Sigmoid colon (tissue), 6 donors: ENCODE measurements at regions not wholly inside any gene's neighbourhood (a gene's known extent, or its start where the extent isn't known, plus 50 kb on each side); places are given as distances from the start of the nearest gene placed in this dataset.
A peak's percentile ranks its signal among the peaks of the same experiment; 100 is the strongest.
"Not testable (repeated sequence)": the region's sequence is repeated elsewhere in the genome, so short reads cannot be mapped to it uniquely, and the experiment has no call there.

ENCODE experiments used
- DNase-seq: peaks from one replicate; pipeline ENCODE4 v3.0.0-alpha.2; 2019
- H3K27ac ChIP-seq, 4 donors: fragments of 200-600 bp; sonication (generic); one replicate each; pipeline ENCODE4 v1.5.1; 2016 to 2019; ENCODE audit warnings: mild to moderate bottlenecking in 1 of 4
- H3K27me3 ChIP-seq, 3 donors: fragments of 200-600 bp; sonication (generic); one replicate each; pipeline ENCODE4 v1.5.1; 2019; ENCODE audit warnings: mild to moderate bottlenecking in 1 of 3
- H3K36me3 ChIP-seq, 4 donors: fragments of 200-600 bp; sonication (generic); one replicate each; pipeline ENCODE4 v1.5.1; 2016 to 2019
- H3K4me1 ChIP-seq, 4 donors: fragments of 200-600 bp; sonication (generic); one replicate each; pipeline ENCODE4 v1.5.1; 2017 to 2019
- H3K4me3 ChIP-seq, 4 donors: fragments of 200-600 bp; sonication (generic); one replicate each; pipeline ENCODE4 v1.5.1; 2017 to 2019; ENCODE audit warnings: mild to moderate bottlenecking in 2 of 4, moderate library complexity in 1 of 4
- H3K9me3 ChIP-seq, 4 donors: fragments of 200-600 bp in 3 of 4; sonication (generic) in 3 of 4; one replicate each; pipeline versions ENCODE4 v1.5.1 to v1.6.1; 2013 to 2019
- CTCF ChIP-seq, 4 experiments: fragments of 450-650 bp in 3 of 4; fragments of 200-600 bp in 1 of 4; IDR thresholded peaks; one replicate each; pipeline ENCODE4 v1.5.1; 2016 to 2019; ENCODE audit warnings: antibody characterized with exemption in 4 of 4, mild to moderate bottlenecking in 3 of 4, moderate library complexity in 2 of 4
- EP300 ChIP-seq, 4 donors: sonication (generic); formaldehyde crosslinking; IDR thresholded peaks; one replicate each; pipeline ENCODE4 v1.6.1; 2017; ENCODE audit warnings: antibody characterized with exemption in 4 of 4
- POLR2A ChIP-seq, 2 donors: fragments of 450-650 bp; IDR thresholded peaks; one replicate each; pipeline ENCODE4 v1.6.1; 2016; ENCODE audit warnings: antibody characterized with exemption in 2 of 2, mild to moderate bottlenecking in 2 of 2, moderate library complexity in 2 of 2
- POLR2AphosphoS5 ChIP-seq, 4 donors: sonication (generic); formaldehyde crosslinking; IDR thresholded peaks; one replicate each; pipeline ENCODE4 v1.6.1; 2017; ENCODE audit warnings: antibody characterized with exemption in 4 of 4
- WGBS, 2 donors: extraction: QIAGEN DNeasy Blood & Tissue Kit; methylation state at CpG; one replicate each; pipeline ENCODE4 v1.1.7; 2013; 5-methylcytosine and 5-hydroxymethylcytosine counted together
- intact Hi-C: fragments of 100-400 bp; cut with DNase I; formaldehyde crosslinking; loops from one replicate; pipeline ENCODE4 v1.15.1; 2023
- donor health status: healthy with polysubstance abuse.
- donor health status: healthy.

GRCh38 chr9:111271047-111271446 is 59.0 kb downstream of the OR2K2 start:
- Histone ChIP-seq H3K36me3 (no peaks in the 10 kb centered on the region), H3K9me3 (no peaks in the 10 kb centered on the region), H3K27ac (no peak overlapping the region), H3K4me1 (no peaks in the 10 kb centered on the region), H3K27me3 (no peaks in the 10 kb centered on the region), H3K4me3 (no peak overlapping the region)
- WGBS, 2 donors, result 93 to 96% methylated on average over 2 of the region's 2 CpGs
- TF ChIP-seq EP300 (IDR thresholded peaks at IDR 0.05) (no peak), POLR2AphosphoS5 (IDR thresholded peaks at IDR 0.05) (no peak), CTCF (IDR thresholded peaks at IDR 0.05) (no peak), POLR2A (IDR thresholded peaks at IDR 0.05) (no peak)
- intact Hi-C loops, result no loop called here
- DNase-seq, result no peak

- H3K9me3 ChIP-seq, DNase-seq, H3K36me3 ChIP-seq, H3K27ac ChIP-seq, intact Hi-C loops, H3K4me3 ChIP-seq, H3K4me1 ChIP-seq, H3K27me3 ChIP-seq: not testable (repeated sequence)
- WGBS, 2 donors, result 89 to 90% methylated on average over 5 of the region's 5 CpGs
Measured at GRCh38 chr9:111266024-111266423, 64.0 kb downstream of the OR2K2 start.

GRCh38 chr9:111263116-111263515 is 66.9 kb downstream of the OR2K2 start:
- no peak for DNase-seq
- TF ChIP-seq POLR2A (IDR thresholded peaks at IDR 0.05) (no peak), CTCF (IDR thresholded peaks at IDR 0.05) (no peak), POLR2AphosphoS5 (IDR thresholded peaks at IDR 0.05) (no peak), EP300 (IDR thresholded peaks at IDR 0.05) (no peak)
- WGBS, 2 donors, result 53 to 66% methylated on average over 7 of the region's 7 CpGs

GRCh38 chr9:111258875-111259271 is 71.2 kb downstream of the OR2K2 start:
- H3K4me3 ChIP-seq, result no peak overlapping the region
- H3K36me3 ChIP-seq, result no peaks in the 10 kb centered on the region
- H3K4me1 ChIP-seq, result no peaks in the 10 kb centered on the region
- H3K27ac ChIP-seq, result peak overlapping the region in 1 of 4 donors; percentile 2
- WGBS, 2 donors, result 88 to 92% methylated on average over 1 of the region's 1 CpG
- DNase-seq, result no peak
- TF ChIP-seq CTCF (IDR thresholded peaks at IDR 0.05) (no peak), EP300 (IDR thresholded peaks at IDR 0.05) (no peak), POLR2AphosphoS5 (IDR thresholded peaks at IDR 0.05) (no peak), POLR2A (IDR thresholded peaks at IDR 0.05) (no peak)
- no peaks in the 10 kb centered on the region for H3K9me3 ChIP-seq
- intact Hi-C loops, result no loop called here
- no peaks in the 10 kb centered on the region for H3K27me3 ChIP-seq

More at GRCh38 chr9:111263116-111263515, 66.9 kb downstream of the OR2K2 start:
- Histone ChIP-seq H3K36me3 (no peaks in the 10 kb centered on the region), H3K27ac (no peak overlapping the region), H3K27me3 (no peaks in the 10 kb centered on the region), H3K4me1 (no peaks in the 10 kb centered on the region), H3K9me3 (no peaks in the 10 kb centered on the region), H3K4me3 (no peak overlapping the region)
- intact Hi-C loops, result no loop called here

GRCh38 chr9:111258209-111258874 is 71.7 kb downstream of the OR2K2 start:
- TF ChIP-seq POLR2AphosphoS5 (IDR thresholded peaks at IDR 0.05), result no peak
- TF ChIP-seq CTCF (IDR thresholded peaks at IDR 0.05), result no peak
- no peak for TF ChIP-seq EP300 (IDR thresholded peaks at IDR 0.05)
- TF ChIP-seq POLR2A (IDR thresholded peaks at IDR 0.05), result no peak
- Histone ChIP-seq H3K9me3 (no peaks in the 10 kb centered on the region), H3K27ac (peak overlapping the region in 2 of 4 donors; percentile 2 to 7), H3K36me3 (no peaks in the 10 kb centered on the region), H3K27me3 (no peaks in the 10 kb centered on the region), H3K4me3 (no peak overlapping the region), H3K4me1 (no peaks in the 10 kb centered on the region)
- intact Hi-C loops, result no loop called here
- WGBS, 2 donors, result 18 to 46% methylated on average over 1 of the region's 1 CpG
- DNase-seq, result peak; percentile 64
